ENCODE measurements at regions not wholly inside any gene's neighbourhood (a gene's known extent, or its start where the extent isn't known, plus 50 kb on each side); places are given as distances from the start of the nearest gene placed in this dataset.

DNA sequence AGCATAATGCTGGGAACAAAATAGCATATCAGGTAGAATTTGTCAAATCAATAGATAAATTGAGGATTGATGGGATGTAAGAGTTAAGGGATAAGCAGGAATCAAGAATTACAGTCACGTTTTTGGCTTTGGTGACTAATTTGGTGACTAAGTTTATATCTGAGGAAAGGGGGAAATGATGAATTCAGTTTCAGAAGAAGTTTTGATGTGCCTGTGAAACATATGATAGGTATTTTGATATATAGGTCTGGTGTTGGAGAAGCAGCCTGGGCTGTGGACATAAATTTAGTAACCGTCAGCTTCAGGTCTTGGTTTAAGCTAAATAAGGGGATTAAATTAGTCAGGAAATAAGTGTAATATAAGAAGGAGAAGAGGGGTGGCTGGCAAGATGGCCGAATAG is 79.0 kb upstream of the EDA2R start:
- TF ChIP-seq ATF3 (IDR thresholded peaks at IDR 0.05) (no peak), TCF7L2 (IDR thresholded peaks at IDR 0.05; ENCODE audit: borderline replicate concordance, extremely low read depth, insufficient read depth, insufficient read length) (no peak), YY1 (IDR thresholded peaks at IDR 0.05; ENCODE audit: extremely low read depth, insufficient replicate concordance, low read depth, low read length) (no peak)
- H3K27me3 ChIP-seq (ENCODE audit: insufficient read depth, low read length): no peaks in the 10 kb centered on the region
- H2AFZ ChIP-seq (ENCODE audit: low read depth, low read length, poor library complexity, severe bottlenecking): no peak overlapping the region
- H3K36me3 ChIP-seq (ENCODE audit: control insufficient read depth in 1 of 2, insufficient read depth in 2 of 2, low read length in 2 of 2): no peaks in the 10 kb centered on the region
- H3K4me1 ChIP-seq (ENCODE audit: control insufficient read depth in 1 of 2, insufficient read depth in 2 of 2, low read length in 2 of 2): no peaks in the 10 kb centered on the region
- no TSS peak for BruUV-seq (replicated peaks)
- H3K4me3 ChIP-seq (replicated peaks in 1 of 2; ENCODE audit: low read depth in 1 of 2, low read length in 2 of 2): no peak overlapping the region
- H3K79me2 ChIP-seq (ENCODE audit: insufficient read depth, low read length): no peaks in the 10 kb centered on the region
- no peaks in the 10 kb centered on the region for H3K9me3 ChIP-seq (ENCODE audit: control insufficient read depth in 1 of 2, insufficient read depth in 1 of 2, low read depth in 1 of 2, low read length in 2 of 2)
- intact Hi-C loops (cut with micrococcal nuclease): no loop called here
- H3K4me2 ChIP-seq (ENCODE audit: low read length): no peak overlapping the region
- no peak overlapping the region for H3K9ac ChIP-seq (ENCODE audit: low read length)
- ChIA-PET POLR2A (no interaction called here), RAD21 (ENCODE audit: low non-redundant PET in 1 of 2, low total read pairs in 2 of 2, uncharacterized antibody in 2 of 2, unreplicated experiment in 2 of 2) (no interaction called here), CTCF (no interaction called here)
- no peaks in the 10 kb centered on the region for H3K9me2 ChIP-seq (ENCODE audit: insufficient read depth)
- H3K27ac ChIP-seq (ENCODE audit: low read depth, low read length): no peak overlapping the region
- DNase-seq (ENCODE audit: low read depth, low spot score): no peak
- no peak for ATAC-seq
- no peaks in the 10 kb centered on the region for H4K20me1 ChIP-seq (ENCODE audit: insufficient read depth)

DNA sequence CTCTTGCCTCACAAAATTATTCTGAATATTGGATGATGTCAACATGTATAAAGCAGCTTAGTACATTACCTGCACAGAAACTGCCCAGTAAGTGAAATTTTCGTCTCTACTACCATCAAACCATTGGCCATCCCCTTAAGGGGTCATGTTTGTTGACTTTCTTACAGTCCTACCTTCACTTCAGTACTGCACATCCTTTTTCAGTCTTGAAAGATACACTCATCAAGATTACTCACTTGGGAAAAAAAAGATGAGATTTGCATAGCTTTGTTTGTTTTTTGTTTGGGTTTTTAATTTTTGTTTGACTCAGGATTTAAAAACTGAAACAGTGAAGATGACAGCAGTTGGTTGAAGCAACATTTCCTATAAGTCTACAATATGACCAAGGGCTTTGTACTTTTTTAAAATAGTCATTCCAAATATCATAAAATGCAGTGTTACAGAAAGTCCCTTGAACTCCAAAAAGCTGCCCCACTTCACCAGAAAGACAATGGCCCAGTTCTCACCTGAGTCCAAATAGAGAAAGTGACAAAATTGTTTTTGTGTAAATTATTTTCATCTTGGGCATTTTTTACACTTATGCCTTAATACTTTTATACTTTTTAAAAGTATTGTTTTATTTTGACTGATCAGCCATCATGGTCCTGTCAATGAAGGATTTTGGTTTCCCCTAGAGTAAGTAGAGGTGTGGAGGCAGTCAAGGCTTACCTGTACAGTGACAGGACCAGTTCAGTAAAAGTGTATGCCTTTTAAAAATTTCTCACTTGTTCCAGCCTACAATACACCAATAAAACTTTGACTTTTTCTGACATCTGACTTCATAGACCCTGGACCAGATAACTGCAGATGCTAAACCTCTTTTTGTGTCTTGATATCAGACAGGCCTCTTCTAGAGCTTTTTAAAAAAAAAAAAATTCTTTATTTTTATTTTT is 59.7 kb upstream of the EDA2R start:
- no peak for DNase-seq (ENCODE audit: low read depth, low spot score)
- intact Hi-C loops (cut with micrococcal nuclease): no loop called here
- H2AFZ ChIP-seq (ENCODE audit: low read depth, low read length, poor library complexity, severe bottlenecking): no peak overlapping the region
- no peak for TF ChIP-seq ZFX (IDR thresholded peaks at IDR 0.05)
- no peak for TF ChIP-seq CBX3 (IDR thresholded peaks at IDR 0.05; ENCODE audit: low read depth)
- TF ChIP-seq YY1 (IDR thresholded peaks at IDR 0.05; ENCODE audit: extremely low read depth, insufficient replicate concordance, low read depth, low read length): no peak
- TF ChIP-seq EZH2phosphoT487 (IDR thresholded peaks at IDR 0.05; ENCODE audit: borderline replicate concordance): no peak
- TF ChIP-seq POLR2AphosphoS5 (IDR thresholded peaks at IDR 0.05; ENCODE audit: low read depth, low read length): no peak
- no peak for TF ChIP-seq CEBPB (IDR thresholded peaks at IDR 0.05; ENCODE audit: low read depth)
- TF ChIP-seq, protein P1, sequence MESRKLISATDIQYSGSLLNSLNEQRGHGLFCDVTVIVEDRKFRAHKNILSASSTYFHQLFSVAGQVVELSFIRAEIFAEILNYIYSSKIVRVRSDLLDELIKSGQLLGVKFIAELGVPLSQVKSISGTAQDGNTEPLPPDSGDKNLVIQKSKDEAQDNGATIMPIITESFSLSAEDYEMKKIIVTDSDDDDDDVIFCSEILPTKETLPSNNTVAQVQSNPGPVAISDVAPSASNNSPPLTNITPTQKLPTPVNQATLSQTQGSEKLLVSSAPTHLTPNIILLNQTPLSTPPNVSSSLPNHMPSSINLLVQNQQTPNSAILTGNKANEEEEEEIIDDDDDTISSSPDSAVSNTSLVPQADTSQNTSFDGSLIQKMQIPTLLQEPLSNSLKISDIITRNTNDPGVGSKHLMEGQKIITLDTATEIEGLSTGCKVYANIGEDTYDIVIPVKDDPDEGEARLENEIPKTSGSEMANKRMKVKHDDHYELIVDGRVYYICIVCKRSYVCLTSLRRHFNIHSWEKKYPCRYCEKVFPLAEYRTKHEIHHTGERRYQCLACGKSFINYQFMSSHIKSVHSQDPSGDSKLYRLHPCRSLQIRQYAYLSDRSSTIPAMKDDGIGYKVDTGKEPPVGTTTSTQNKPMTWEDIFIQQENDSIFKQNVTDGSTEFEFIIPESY (IDR thresholded peaks at IDR 0.05; ENCODE audit: extremely low read depth, insufficient replicate concordance, low read length): no peak
- TF ChIP-seq SIN3A (IDR thresholded peaks at IDR 0.05; ENCODE audit: low read depth): no peak
- no peak for TF ChIP-seq JUND (IDR thresholded peaks at IDR 0.05)
- TF ChIP-seq SRF (IDR thresholded peaks at IDR 0.05; ENCODE audit: low read depth): no peak
- TF ChIP-seq ZNF274 (IDR thresholded peaks at IDR 0.05; ENCODE audit: low read depth, low read length): no peak
- TF ChIP-seq EZH2 (IDR thresholded peaks at IDR 0.05): no peak
- no peak for TF ChIP-seq TCF7L2 (IDR thresholded peaks at IDR 0.05; ENCODE audit: borderline replicate concordance, extremely low read depth, insufficient read depth, insufficient read length)
- no peak for TF ChIP-seq FOSL1 (IDR thresholded peaks at IDR 0.05; ENCODE audit: low read depth)
- no peak for TF ChIP-seq ATF3 (IDR thresholded peaks at IDR 0.05)
- no peak for TF ChIP-seq SP1 (IDR thresholded peaks at IDR 0.05; ENCODE audit: low read depth)
- TF ChIP-seq RAD21 (IDR thresholded peaks at IDR 0.05; ENCODE audit: low read depth): no peak
- TF ChIP-seq, protein P2, sequence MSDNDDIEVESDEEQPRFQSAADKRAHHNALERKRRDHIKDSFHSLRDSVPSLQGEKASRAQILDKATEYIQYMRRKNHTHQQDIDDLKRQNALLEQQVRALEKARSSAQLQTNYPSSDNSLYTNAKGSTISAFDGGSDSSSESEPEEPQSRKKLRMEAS (IDR thresholded peaks at IDR 0.05): no peak
- no peak overlapping the region for H3K4me3 ChIP-seq (replicated peaks in 1 of 2; ENCODE audit: low read depth in 1 of 2, low read length in 2 of 2)
- no peaks in the 10 kb centered on the region for H3K79me2 ChIP-seq (ENCODE audit: insufficient read depth, low read length)
- no peaks in the 10 kb centered on the region for H3K27me3 ChIP-seq (ENCODE audit: insufficient read depth, low read length)
- ATAC-seq: no peak
- POLR2A ChIA-PET: no interaction called here
- no peak overlapping the region for H3K4me2 ChIP-seq (ENCODE audit: low read length)
- no peaks in the 10 kb centered on the region for H3K4me1 ChIP-seq (ENCODE audit: control insufficient read depth in 1 of 2, insufficient read depth in 2 of 2, low read length in 2 of 2)
- CTCF ChIA-PET: no interaction called here
- no peak overlapping the region for H3K27ac ChIP-seq (ENCODE audit: low read depth, low read length)
- BruUV-seq (replicated peaks): no TSS peak
- no peaks in the 10 kb centered on the region for H4K20me1 ChIP-seq (ENCODE audit: insufficient read depth)
- H3K36me3 ChIP-seq (ENCODE audit: control insufficient read depth in 1 of 2, insufficient read depth in 2 of 2, low read length in 2 of 2): no peaks in the 10 kb centered on the region
- no peaks in the 10 kb centered on the region for H3K9me2 ChIP-seq (ENCODE audit: insufficient read depth)
- H3K9ac ChIP-seq (ENCODE audit: low read length): no peak overlapping the region
- no peaks in the 10 kb centered on the region for H3K9me3 ChIP-seq (ENCODE audit: control insufficient read depth in 1 of 2, insufficient read depth in 1 of 2, low read depth in 1 of 2, low read length in 2 of 2)
- RAD21 ChIA-PET (ENCODE audit: low non-redundant PET in 1 of 2, low total read pairs in 2 of 2, uncharacterized antibody in 2 of 2, unreplicated experiment in 2 of 2): no interaction called here

All from HCT116 (cell line).